NOMO-1 treated with dmso at 0.1 percent for 144 hours (cell line): ENCODE measurements at regions not wholly inside any gene's neighbourhood (a gene's known extent, or its start where the extent isn't known, plus 50 kb on each side); places are given as distances from the start of the nearest gene placed in this dataset.

Experiments used
- DNase-seq: peaks from one replicate; lab custom pipeline; 2025; ENCODE audit not compliant: unreplicated experiment; lab: John Stamatoyannopoulos, UW

DNA sequence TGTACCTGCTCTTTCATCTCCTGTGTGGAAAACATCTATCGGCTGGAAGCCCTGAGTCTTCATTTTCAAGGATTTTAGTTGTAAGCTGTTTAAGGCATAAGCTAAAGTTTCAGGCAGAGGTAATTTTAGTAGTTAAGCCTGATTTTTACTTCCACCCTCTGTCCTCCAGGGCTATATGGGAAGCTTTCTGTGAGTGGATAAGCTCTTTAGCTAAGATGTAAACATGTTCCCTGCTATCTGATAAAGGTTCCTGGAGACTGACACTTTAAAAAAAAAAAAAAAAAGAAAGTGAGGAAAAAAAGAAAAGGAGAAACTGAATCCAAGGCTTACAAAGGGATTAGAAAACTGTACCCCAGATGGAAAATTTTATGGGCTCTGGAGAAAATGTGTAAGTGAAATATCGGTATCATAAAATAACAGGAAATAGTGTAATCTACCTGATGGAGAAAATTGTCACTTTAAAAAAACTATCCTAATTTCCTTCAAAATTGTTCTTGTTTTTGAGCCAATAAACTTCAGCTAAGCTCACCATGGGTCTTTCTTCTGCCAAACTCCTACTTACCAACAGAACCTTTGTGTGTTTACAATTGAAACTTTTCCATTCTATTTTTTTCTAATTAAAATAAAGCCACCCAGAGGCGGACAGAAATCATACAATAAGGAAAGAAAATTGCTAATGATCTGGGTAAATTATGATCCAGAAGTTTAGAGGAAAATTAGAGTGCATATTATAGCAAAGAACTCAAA, 180.5 kb downstream of the TGFB2 start:
- no peak for DNase-seq

DNA sequence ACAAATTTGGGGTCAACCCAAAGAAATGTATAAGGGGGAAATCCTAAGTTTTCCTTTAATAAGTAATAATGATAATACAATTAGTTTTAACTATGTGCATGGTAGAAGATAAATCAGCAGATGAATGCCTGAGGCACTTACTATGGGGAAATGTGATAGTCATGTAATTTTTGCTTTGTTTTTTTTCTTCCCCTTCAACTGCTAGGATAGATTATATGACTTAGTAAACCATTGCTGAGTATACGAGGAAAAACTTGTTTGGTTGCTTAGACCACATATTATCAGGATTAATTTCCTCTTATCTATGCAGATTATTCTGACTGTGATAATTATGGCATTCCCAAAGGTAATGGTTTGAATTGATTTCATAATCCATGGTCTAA, 181.1 kb downstream of the TGFB2 start:
- DNase-seq = no peak

DNA sequence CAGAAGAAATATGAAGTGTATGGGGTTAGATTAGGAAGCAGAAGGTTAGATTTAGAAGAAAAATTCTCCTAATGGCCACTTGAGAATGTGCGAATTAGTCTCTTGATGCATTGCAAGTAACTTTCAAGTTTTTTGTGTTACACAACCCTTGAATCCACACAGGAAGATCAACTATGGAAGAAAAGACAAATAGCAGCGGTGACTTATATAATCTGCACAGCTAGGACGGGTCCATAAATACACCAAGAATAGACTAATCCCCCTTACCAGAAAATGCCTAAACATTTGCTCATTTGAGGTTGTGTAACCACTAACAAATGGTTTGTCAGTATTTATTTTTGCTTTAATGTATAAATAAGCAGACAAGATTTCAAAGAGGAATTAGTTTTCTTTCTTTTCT, 182.6 kb downstream of the TGFB2 start:
- no peak for DNase-seq

DNA sequence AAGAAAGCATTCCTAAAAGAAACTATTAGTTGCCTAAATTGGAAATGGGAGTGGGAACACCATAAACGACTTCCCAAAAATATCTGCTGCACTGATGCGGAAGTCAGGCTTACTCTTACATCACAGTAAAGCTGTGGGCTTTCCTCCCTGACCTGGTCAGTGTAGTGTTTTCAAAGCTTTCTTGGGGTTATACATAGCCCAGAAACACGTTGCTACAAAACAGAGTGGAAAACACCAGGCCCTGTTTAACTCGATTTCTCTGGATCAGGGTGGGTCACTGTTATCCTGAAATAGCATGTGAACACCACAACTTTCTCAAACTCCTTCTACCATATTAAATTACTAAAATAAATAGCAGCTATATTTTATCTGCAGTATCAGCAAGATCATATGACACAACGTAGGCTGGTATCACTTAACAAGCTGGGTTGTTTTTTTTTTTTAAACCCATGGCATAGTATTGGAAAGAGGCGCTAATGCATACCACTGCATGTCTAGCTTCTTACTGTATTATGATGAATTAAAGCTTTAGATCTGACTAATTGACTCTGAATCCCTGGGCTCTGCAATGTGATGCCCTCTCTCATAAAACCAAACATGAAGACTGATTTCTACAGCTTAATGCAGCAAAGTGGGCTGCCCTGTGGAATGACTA, 184.6 kb downstream of the TGFB2 start:
- no peak for DNase-seq

DNA sequence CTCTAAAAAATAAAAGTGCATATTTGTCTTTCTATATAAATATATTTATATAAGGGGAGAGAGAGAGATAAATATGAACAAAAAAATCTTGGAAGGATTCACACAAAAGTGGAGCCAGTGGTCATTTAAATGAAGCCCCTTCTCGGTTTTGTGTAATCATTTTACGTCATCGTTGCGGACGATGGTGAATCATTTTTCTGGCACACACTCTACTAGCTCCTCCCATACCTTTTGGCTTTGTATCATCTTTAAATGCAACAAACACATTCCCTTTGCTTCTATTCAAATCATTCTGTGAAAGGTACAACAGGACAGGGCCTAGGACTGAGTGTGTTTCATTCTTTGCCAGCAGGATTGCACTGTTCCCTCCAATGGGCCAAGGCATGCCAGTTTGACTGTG, 186.8 kb downstream of the TGFB2 start:
- DNase-seq = no peak

DNA sequence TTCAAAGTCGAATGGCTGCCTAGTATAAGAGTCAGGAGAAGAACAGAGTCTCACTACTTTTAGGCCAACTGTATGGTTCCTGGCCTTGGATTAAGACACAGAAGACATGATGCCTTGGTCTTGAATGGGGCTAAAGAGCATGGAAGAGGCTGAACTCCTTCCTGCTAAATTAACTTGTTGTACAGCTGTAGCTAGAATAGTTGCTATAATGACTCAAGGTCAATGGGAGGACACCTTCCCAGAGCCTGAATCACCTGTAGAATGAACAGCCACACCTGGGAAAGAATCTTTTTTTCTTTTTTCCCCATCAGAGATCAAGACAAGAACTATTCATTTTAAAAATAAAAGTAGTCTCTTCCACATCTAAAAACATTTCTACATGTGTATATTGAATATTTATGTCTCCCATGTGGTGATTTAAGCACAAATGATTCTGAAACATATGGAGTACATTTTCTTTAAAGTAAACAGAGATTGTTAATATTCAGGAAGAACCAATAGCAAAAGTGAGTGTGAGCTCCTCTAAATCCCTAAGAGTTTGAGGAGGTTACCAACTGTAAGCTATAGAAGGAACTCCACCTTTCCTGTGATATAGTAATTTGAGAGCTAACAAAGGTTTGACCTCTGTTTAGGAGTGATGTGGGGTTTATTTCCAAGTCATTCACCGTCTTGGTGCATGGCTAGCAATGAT, 191.3 kb downstream of the TGFB2 start:
- no peak for DNase-seq

DNA sequence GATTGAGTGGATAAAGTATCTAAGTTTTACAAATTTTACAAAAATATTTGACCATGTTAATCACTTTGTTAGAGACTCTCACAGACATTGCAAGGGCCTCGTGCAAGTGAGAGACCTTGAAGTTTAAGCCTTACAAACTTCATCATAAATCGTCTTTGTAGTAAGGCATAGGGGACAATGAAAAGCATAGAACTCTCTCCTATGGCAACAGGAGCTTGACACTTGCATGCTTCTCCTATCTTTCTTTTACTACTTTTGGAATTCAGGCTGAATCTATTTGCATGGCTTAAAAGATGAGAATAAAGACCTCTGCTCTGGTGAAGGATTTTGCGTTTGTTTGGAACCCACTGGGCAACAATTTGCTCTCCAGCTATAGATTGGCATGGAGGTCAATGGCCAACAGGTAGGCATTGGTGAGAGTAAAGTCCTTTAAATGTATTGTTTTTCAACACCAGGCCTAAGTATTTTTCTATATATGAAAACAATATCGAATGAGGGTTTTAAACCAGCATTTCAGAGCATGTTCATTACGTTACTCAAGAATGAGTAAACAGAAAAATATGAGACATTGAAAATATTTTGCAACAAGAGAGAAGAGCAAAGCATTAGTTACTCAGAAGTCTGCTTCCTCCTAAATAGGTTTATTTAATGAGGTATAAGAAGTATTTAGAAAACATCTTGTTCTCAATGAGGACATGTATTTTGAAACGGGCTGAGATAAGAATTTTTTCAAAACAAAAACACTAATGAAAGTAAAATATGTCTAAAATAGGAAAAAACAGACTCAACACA, 192.2 kb downstream of the TGFB2 start:
- no peak for DNase-seq

DNA sequence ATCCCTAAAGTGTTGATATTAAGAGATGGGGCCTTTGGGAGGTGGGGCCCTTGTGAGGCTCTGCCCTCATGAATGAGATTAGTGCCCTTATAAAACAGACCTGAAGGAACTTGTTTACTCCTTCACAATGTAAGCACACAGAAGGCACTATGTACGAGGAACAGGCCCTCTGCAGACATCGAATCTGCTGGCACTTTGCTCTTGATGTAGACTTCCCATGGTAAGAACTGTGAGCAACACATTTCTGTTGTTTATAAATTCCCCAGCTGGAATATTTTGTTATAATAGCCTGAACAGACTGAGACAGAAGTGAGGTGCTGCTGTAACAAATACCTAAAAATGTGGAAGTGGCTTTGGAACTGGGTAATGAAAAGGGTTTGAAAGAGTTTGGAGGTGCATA, 193.2 kb downstream of the TGFB2 start:
- no peak for DNase-seq

DNA sequence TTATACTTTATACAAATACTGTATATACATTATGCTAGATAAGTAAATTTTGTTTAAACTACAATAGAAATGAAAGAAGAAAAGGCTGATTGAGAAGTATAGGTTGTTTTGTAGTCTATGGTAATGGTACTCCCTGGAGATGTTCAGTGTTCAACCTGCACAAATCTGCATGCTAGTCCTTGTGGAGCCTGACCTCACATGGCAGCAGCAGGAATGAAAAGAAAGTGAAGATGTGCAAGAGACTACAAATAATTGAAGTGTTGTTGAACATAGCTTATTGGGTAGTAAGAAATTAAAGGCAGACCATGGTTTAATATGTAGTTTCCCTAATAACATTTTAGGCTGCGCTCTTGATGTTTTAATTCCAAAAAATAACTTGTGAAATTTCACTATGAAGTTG, 201.2 kb downstream of the TGFB2 start:
- DNase-seq = no peak

DNA sequence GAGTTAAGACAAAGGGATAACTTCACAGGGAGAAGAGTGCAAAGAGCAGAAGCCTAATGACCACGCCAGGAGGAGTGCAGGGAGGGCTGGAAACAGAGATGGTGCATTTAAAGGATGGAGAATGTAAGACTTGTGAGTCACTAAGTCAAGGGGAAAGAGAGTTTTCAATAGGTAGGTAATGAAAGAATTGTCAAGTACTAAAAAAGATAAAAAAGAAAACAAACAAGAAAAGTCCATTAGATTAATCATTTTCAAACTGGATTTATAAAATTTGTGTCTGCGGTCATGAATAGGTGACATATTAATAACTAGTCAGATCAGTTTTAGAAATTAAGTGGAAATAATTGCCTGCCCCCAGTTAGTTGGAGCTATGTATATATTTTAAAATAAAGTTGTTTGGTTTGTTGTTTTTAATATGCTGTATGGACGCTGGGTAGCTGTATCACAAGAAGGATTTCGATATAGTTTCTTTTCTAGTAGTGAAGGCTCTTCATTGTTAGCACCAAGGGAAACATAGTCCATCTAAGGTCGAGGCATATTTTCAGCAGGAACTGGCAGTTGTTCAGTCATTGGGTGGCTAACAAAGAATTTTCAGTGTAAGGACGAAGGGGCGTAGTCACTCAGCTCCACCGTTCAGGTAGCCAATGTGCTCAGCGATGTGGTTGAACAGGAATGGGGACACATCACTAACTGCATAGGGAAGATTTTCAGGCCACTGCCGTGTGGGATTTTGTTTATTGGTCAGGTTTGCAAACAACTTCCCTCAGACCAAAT, 203.0 kb downstream of the TGFB2 start:
- DNase-seq = no peak

DNA sequence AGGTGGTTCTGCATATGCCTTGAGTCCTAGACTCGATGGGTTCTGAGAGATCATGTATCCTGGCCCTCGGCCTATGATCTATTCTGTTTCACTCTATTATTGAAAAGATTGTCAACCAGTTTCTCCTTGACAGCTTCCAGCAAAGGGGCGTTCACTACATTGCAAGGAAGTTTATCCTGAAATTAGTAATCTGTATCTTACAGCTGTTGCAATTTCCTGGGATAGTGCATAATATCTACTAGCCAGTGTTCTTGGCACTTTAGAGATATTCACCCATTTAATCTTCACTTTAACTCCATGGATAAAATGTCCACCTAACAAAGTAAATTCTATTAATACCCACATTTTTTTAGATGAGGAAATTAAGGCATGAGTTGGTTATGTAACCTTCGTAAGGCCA, 203.6 kb downstream of the TGFB2 start:
- DNase-seq = no peak

DNA sequence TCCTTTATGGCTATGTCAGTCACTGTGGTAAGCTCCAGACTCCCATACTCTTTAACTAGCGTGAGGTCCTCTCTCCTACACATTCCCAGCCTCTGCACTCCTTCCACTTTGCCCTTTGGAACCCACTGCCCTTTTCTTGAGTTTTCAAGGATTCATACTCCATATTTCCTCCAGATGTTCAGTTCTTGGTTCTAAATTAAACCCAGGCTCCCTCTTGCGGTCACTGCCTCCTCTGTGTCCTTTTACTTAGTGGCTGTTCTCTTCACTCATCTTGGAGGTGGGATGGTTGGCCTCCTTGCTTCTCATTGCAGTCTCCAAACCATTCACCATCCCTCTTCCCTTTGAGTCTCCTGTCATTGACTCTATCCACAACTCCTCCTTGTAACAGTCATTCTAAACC, 208.1 kb downstream of the TGFB2 start:
- DNase-seq = no peak

DNA sequence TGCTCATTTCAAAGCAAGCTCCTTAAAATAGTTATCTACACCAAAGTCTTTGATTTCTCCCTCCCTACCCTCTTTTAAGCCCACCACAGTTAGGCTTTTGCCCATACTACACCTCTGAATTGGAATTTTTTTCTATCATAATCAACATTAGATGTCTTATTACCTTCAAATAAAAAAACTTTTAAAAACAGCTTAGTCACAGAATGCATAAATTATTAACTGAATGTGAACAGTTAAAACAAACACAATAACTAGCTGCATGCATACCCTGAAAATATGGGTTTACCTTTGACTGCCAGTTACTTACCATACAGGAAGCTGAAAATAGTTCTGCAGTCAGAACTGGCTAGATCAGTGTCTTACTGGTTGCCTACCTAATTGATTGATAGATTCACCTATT, 210.9 kb downstream of the TGFB2 start:
- no peak for DNase-seq

DNA sequence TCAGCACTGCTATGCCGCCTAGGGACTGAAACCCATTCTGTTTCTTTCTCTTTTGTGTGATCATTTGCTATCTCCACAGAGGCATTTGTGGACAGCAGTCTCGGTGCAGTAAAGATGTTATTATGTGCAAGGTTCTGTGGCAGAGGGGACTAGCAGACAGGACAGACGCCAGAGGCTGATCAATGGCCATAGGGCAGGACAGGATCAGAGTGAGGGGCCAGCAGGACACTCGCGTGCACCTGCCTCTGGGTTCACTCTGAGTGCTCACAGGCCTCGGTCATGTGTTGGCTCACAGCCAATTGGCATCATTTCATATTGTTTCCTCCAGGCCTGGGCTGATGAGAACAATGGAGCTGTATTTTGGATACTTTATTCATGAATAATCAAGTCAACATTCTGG, 212.6 kb downstream of the TGFB2 start:
- no peak for DNase-seq

DNA sequence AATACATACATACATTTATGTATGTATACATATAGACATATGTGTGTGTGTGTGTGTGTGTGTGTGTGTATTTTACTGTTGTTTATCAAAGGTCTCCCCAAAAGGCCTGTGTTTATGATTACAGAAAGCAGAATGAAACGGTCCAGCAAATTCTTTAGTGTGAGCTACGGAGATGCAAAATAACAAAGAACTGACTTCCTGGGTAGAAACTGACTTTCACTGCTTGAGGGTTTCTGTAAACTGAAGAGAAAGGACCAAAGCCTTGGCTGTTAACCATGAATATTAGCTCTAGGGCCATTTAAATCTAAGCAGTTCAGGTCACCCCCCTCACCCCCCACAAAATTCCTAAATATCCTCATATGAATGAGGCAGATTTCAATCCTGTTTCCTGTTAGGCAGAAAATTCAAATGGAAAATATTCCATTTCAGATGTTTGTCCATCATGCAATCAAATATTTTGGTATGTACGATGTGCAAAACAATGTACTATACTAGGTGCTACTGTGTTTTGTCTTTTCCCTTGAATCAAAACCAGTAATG, 213.2 kb downstream of the TGFB2 start:
- DNase-seq = no peak

DNA sequence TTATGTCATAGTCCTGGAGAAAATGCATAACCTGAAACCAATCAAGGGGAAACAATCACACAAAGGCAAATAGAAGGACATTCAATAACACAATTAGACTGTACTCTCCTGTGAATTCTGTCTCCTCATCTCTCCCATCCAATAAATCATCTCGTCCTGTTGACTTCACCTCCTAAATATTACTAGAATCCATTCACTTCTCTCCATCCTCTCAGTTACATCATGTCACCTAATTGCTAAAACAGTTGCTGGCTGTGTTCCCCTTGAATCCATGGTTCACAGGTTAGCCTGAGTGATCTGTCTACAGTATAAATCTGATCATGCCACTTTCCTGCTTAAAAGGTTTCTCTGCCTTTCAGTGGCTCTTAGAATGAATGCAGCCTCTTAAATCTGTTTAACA, 220.2 kb downstream of the TGFB2 start:
- no peak for DNase-seq

DNA sequence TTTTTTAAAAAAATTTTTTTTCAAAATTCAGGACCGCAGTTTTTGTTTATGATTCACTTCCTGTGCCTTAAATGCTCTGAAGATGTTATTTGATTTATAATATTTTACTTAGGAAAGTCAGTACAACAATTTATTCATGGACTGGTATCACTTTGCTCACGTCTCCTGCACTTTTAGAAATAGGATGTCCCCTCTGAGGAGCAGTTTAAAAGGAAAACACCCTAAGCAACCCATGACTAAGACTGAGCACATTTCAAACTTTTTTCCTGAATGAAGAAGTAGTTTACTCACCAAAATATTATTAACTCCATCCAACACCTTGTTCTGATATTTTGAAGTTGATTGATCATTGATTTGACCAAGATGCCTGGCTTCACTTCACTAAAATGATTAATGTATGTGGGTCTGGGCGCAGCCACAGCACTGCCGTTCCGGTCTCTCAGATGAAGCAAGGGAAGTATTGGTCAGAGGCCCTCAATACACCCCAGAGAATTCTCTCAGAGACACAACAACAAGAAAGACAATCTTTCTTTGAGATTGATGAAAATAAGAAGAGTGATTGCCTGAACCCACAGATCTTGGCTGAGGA, 223.9 kb downstream of the TGFB2 start:
- no peak for DNase-seq

DNA sequence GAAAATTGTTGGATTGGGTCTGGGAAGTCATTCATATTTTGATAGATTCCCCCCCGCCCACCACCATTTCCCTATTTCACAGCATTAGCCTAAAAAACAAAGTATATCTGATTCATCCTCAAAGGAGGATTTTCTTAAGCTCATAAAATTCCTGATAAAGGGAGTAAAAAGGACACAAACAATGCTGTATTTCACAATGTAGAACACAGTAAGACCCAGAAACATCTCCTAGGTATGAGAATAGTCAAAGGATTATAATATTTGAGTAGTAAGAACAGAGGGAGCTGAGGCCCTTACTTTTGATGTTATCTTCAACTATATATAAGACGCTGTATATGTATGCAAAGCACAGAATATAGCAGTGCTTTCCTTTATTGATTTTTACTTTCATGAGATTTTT, 225.3 kb downstream of the TGFB2 start:
- no peak for DNase-seq

DNA sequence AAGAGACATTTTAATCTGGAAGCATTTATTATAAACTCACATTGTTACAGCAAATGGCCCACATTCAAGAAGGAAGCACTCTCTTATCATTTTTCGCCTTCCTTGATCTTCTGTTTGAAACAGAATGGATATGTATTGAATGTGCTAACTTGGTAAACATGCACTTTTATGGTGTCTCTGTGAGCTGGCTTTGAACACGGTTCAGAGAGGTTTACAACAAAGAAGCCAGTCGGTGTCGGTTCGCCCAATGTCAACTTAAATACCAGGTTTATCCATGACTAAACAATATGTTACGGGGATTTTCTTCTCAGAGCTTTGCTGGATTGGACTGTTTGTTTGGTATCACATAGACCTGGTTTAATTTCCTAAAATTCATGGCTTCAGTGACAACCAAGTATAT, 226.4 kb downstream of the TGFB2 start:
- DNase-seq = no peak

DNA sequence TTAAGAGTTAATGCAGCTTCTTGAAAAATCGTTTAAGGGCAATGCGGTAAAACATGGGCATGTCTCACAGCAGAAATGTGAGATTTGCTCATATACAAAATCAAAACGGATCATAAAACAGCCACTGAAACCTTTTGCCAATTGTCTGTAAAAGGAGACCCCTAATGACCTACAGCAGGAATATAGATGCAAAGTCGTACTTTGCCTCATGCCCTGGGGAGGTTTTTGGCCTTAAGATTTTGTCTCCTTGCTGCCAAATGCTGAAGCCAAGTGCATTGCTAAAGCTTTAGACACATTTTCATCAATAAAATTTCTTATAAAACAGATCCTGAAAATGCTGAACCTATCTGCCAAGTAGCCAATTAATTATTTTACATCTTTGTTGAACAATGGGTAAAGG, 226.9 kb downstream of the TGFB2 start:
- DNase-seq = no peak
